GM18526 (cell line): ENCODE measurements at regions not wholly inside any gene's neighbourhood (a gene's known extent, or its start where the extent isn't known, plus 50 kb on each side); places are given as distances from the start of the nearest gene placed in this dataset.

Source experiments
- POLR2A ChIP-seq: IDR thresholded peaks from 3 replicates; pipeline ENCODE4 v1.6.1; 2011; ENCODE audit not compliant: insufficient read length; ENCODE audit errors: extremely low read depth

DNA sequence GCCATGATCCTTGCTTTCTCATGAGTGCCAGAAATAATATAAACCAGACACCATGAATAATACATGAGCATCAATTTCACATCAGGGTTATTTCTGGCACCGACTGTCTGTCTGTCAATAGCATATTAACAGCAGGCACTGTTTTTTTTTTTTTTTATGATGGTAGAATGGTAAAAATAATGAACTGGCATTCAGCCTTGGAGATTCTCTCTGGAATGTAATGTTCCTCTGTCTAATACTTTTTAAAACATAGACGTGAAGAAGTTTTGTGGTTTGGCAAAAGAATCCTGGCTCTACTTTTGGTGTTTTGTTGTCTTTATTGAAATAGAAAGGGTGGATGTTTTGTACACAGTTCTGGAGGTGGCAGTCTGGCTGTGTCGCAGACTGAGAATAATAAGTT lies 874.6 kb upstream of the PRKX start:
- no peak for TF ChIP-seq POLR2A

DNA sequence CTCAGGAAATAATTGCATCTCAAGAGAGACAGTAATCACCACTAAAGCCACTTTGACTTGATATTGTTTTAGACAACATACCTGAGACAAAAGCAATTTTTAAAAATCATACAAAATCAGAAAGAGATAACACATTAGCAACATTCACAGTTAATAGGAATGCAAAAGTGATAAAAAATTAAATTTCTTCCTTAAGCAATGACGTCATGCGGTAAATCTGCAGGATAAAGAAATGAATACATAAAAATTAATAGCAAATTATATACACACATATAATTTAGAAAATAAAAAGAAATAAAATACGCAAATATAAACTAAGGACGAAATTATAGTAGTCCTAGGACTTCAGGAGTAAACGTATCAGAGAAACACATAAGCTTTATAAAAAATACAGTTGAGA lies 866.5 kb upstream of the PRKX start:
- TF ChIP-seq POLR2A = no peak

DNA sequence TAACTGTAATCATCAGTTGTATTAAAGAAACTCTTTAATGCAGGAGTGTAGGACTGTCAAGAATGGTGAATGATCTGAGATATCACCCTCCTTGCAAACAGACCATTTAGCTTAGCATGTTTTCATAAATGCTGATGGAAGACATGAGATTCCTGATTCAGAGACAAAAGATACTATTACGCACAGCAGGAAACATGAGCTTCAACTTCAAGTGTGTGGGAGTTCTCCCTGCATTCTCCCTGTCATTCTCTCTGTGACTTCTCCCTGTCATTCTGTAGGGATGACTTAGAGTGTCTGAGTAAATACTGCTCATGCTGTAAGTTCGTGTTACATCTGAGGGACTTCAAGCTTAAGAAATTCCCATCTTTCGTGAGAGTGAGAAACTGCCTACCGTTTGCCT lies 866.0 kb upstream of the PRKX start:
- TF ChIP-seq POLR2A = no peak

DNA sequence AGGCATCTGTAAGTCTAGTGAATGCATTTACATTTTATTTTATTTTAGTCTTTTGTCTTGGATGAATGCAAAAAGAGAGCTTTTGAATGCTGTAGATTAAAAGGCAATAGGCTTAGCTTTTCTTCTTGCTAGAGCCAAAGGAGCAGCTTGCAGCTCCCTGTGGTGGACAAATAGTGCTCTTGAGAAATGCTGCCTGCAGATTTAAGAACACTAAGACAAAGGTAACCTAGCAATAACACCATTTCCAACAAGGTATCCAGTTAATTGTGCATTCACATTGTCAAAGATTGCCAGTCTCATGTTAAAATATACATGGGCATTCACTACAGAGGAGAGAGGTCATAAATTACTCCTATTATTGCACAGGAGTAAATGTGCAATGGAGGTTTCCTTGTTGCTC lies 859.2 kb upstream of the PRKX start:
- TF ChIP-seq POLR2A = no peak

DNA sequence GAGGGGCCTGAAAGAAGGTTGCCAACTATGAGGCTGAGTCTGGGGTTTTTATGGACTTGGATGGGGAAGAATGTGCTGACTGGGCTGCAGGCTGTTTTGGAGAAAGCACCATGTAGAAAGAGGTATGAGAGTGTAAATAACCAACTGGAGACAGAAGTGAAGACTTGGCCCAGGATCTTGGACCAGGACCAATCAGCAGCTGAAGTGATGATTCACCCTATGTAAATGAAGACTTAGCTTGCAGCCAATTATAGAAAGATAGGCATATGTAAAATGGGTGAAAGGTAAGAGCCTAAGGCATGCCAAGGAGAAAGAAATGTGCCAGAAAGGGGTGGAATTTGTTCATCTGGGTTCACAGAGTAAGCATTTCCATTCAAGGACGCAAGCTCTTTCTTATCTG lies 856.7 kb upstream of the PRKX start:
- no peak for TF ChIP-seq POLR2A

DNA sequence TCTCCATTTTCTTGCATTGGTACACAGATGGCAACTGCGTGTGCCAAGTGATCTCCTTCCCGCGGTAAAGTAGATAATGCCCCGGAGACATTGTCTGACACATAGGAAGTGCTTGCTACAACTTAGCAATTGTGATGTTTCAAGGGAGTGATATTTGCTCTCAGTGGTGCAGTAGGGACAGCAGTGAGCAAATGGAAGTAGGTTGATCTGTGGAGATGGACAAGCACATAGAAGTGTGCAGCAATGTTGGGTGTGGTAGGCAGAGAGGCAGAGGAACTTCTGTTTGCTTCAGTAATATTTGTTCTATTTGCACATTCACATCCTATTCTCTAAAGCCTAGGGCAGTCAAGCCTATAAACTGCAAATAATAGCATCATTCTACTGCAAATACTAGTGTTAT lies 846.7 kb upstream of the PRKX start:
- no peak for TF ChIP-seq POLR2A

DNA sequence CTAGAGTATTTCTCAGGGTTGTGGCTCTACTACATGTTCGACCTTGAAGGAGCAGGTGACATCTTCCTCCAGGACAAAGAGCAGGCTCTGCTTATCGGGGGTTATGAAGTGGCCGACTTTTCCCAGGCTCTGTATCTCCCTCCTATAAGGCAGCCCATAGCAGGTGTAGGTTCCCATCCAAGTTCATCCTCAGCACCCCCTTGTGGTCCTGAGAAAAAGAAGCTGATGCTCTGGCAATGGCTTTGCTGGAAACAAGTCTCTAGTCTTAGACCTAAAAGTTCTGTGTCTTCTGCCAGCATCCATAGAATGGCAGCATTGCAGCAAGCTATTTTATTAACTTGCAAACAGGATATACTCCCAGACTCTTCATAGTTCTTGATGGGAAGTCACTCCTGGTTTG lies 836.6 kb upstream of the PRKX start:
- TF ChIP-seq POLR2A = no peak

DNA sequence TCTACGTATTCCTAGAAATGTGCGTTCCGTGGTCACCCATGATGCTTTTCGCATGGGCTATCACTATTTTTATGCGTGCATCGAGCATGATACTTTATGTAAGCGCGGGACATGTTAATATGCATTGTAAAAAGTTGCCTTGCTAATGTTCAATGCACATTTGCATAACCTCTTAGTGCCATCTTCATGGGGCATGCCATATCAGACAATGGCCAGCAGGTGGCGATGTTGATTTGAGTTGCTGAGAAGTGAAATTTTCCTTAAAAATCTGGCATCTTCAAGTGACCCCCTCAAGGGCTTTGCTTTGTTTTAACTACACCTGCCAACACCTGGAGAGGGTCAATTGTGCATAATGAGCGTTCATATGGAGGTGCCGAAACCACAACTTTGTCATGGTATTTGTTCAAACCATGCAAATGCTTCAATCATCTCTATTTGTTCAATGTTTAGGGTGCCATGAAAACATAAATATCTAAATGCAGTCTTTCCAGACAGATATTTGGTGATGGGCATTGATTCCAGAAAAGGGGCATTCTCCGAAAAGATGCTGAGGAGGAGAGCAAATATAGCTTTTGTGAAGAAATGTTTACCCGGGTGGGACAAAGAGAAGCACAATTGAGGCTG lies 833.9 kb upstream of the PRKX start:
- no peak for TF ChIP-seq POLR2A

DNA sequence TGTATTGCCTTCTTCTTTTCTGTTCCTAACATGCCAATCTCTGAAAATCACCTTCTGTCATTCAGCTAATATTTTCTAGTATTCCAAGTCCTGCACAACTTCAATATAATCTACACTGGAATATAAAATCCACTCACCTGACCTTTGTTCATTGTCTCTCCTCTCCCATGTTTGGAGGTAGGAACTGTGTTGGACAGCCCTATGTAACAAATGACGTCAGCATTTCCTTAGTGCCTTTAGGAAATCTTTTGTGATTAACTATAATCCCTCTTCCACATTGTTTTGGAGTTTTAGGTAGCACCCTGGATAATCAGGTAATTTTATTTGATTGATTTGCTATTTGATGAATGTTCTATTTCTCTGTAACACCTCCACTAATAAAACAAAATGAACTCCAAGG lies 814.8 kb upstream of the PRKX start:
- TF ChIP-seq POLR2A = no peak

DNA sequence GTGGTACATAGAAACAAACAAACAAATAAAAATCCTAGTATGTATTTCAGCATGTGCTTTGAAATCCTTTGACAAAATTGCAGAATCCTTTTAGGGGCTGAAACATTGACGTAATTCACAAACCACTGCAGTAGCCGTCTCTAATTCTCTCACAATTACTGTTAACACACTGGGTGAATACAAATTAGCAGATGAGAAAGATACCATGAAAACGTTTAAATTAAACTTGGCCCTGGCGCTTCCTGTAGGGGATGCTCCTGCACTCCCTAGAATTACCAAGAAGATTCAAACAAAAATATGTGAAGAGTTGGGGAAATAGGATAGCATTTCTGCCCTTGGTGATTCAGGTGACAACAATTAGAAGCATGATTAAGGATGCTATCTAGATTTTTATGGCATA lies 772.5 kb upstream of the PRKX start:
- no peak for TF ChIP-seq POLR2A

DNA sequence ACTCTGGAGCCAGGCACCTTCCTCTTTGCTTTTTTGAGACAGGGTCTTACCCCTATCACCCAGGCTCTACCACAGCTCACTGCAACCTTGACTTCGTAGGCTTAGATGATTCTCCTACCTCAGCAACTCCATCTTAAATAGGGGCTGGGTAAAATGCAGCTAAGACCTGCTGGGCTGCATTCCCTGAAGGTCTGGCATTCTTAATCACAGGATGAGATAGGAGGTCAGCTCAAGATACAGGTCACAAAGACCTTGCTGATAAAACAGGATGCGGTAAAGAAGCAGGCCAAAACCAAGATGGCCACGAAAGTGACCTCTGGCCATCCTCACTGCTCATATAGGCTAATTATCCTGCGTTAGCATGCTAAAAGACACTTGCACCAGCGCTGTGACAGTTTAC lies 770.8 kb upstream of the PRKX start:
- no peak for TF ChIP-seq POLR2A

DNA sequence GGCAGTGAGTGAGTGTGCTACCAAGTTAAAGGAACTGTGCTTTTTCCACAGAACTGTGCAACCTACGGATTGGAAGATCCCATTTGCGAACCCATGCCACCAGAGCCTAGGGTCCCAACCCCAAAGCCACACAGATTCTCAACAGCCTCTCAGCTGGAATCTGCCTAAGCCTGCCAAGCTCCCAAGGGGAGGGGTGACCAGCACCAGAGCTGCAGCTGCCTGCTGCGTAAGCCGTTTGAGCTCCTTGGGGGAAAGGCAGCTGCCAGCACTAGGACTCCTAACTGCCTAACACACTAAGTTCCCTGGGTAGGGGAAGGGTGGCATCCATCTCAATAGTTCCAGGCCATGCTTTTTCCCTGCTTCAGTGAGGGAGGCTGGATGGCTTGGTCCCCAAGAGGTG lies 738.1 kb upstream of the PRKX start:
- no peak for TF ChIP-seq POLR2A

DNA sequence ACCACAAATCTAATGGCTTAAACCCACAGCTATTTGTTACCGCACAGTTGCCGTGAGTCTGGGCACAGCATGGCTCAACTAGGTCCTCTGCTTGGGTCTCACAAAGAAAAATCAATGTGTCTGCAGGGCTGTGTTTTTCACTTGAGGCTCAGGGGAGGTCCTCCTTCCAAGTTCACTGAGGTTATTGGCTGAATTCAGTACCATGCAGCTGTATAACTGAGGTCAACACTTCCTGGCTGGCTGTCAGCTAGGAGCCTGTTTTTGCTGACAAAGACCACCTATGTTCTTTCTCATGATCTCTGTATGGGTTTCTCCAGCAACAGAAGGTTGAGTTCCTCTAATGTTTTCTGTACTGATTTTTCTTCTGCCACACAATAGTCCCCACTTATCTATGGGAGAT lies 736.7 kb upstream of the PRKX start:
- no peak for TF ChIP-seq POLR2A

DNA sequence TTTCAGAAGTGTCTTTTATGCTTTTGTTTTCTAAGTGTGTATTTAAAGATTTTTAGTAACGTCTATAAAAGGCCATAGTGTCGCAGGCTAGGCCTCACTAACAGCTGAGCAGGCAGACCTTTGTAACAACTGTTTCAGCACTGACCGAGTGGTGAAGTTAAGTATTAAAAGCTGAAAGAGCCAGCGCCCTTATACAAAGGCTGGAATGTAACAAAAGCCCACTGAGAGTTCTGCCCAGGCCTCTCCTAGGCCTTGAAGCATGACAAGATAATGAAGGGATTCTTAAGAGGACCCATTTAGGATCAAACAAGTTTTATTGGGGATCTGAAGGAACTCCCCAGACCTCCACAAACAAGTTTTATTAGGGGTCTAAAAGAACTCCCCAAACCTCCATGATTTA lies 722.5 kb upstream of the PRKX start:
- no peak for TF ChIP-seq POLR2A

DNA sequence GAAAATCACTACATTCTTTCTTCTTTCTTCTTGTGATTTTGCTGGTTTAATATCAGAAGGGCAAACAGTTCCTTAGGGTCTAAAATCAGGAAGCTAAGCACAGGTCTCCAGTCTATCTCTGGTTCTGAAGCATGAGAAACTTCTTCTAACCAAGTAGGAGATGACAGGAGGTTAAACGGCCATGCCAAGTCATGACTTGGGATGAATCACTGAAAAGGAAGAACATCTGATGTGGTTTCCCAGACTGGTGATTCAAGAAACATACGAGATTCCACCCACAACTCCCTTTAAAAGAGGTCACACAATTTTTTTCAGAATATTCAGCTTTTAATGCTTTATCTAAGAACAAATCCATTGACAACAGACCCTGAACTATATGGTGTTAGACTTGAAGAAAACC lies 684.0 kb upstream of the PRKX start:
- no peak for TF ChIP-seq POLR2A

DNA sequence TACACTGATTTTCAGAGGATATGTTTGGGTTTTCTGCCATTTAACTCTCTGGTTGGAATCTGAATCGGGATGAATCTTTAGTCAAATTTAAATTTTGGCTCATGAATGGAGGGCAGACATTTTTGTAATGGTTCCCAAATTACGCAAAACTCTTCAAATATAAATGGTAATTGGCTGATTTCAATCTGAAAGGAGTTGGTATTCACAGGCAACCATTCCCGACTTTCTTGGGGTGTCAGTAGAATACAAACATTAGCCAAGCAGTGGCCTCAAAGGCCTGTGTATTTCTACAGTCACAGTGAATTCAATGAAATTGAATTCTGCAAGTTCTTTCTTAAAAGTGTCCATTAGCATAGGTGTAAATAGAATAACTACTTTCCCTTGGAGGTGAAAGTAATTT lies 668.8 kb upstream of the PRKX start:
- TF ChIP-seq POLR2A = no peak

DNA sequence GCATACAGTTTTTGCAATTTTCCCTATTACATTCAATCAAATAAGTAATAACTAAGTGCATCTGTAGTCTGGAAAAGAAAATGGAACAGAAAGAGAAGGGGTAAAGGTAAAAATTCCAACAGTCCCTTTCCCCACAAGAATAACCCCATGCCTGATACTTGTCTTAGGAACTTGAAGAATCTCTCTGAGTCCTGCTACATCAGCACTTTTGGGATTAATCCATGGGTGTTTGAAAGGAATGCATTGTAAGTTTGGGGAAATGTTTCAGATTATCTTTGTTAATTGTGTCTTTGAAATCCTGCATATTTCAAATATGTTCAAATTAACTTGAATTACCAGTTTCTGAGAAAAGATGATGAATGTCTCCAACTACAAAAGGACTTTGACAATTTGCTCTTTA lies 667.3 kb upstream of the PRKX start:
- no peak for TF ChIP-seq POLR2A

DNA sequence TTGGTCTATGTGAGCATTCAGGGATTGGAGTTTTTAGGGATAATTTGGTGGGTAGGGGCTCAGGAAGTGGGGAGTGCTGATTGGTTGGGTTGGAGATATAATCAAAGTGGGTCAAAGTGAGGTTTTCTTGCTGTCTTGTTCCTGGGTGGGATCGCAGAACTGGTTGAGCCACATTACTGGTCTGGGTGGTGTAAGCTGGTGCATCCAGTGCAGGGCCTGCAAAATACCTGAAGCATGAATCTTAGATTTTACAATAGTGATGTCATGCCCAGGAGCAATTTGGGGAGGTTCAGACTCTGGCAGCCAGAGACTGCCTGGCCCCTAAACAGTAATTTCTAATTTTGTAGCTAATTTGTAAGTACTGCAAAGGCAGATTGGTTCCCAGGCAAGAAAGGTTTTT lies 665.6 kb upstream of the PRKX start:
- no peak for TF ChIP-seq POLR2A
